ENCODE measurements at regions not wholly inside any gene's neighbourhood (a gene's known extent, or its start where the extent isn't known, plus 50 kb on each side); places are given as distances from the start of the nearest gene placed in this dataset.

DNA sequence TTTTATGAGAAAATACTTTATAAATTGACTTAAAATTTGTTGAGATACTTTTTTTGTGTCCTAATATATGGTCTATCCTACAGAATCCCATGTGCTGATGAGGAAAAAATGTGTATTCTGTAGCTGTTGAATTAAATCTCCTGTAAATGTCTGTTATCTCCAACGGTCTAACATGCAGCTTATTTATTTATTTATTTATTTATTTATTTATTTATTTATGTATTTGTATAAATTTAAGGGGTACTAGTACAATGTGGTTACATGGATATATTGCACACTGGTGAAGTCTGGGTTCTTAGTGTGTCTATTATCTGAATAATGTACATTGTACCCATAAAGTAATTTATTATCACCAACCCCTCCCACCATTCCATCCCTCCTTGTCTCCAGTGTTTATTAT is 315.5 kb downstream of the TENT5A start:
- Histone ChIP-seq H3K4me1 (ENCODE audit: insufficient read depth, low read length) (no peaks in the 10 kb centered on the region), H3K27ac (ENCODE audit: low read depth, low read length) (no peak overlapping the region), H3K4me3 (ENCODE audit: low read length) (no peak overlapping the region), H3K27me3 (ENCODE audit: insufficient read depth, low read length, poor library complexity, severe bottlenecking) (no peaks in the 10 kb centered on the region), H3K36me3 (ENCODE audit: insufficient read depth, low read length) (no peaks in the 10 kb centered on the region), H3K9me3 (ENCODE audit: low read length) (no peaks in the 10 kb centered on the region)
- no peaks in the 10 kb centered on the region for H3K4me1 Mint-ChIP-seq
- CTCF ChIA-PET: no interaction called here
- H3K36me3 Mint-ChIP-seq: no peaks in the 10 kb centered on the region
- POLR2A ChIA-PET: no interaction called here
- no peaks in the 10 kb centered on the region for H3K27me3 Mint-ChIP-seq
- no peak overlapping the region for H3K4me3 Mint-ChIP-seq
- DNase-seq: no peak
- no peak overlapping the region for H3K27ac Mint-ChIP-seq
- peaks cover 7 to 25% (median 11%) of the 10 kb centered on the region in 5 donors for H3K9me3 Mint-ChIP-seq

DNA sequence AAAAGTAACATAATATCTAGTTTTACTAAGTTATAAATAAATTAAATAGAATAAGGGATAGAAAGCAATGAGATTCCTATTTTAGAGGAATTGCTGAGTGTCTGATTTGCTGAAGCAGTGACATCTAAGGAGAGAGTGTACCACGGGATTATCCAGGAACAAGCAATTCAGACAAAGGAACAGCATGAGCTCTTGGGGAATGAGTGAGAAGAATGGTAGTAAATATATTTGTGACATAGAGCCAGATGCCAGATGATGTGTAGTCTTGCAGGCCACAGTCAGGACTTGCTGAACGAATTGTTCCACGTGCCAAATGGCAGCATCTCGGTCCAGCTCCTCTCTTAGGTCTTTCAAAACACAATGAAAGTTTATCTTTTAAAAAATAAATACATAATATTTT is 339.2 kb downstream of the TENT5A start:
- H3K27me3 Mint-ChIP-seq: no peaks in the 10 kb centered on the region
- POLR2A ChIA-PET: no interaction called here
- no peak overlapping the region for H3K27ac Mint-ChIP-seq
- H3K4me1 Mint-ChIP-seq: no peaks in the 10 kb centered on the region
- no peak overlapping the region for H3K4me3 Mint-ChIP-seq
- H3K27me3 ChIP-seq (ENCODE audit: insufficient read depth, low read length, poor library complexity, severe bottlenecking): no peaks in the 10 kb centered on the region
- no peak overlapping the region for H3K27ac ChIP-seq (ENCODE audit: low read depth, low read length)
- no peaks in the 10 kb centered on the region for H3K36me3 Mint-ChIP-seq
- no peaks in the 10 kb centered on the region for H3K4me1 ChIP-seq (ENCODE audit: insufficient read depth, low read length)
- DNase-seq: no peak
- CTCF ChIA-PET: no interaction called here
- no peaks in the 10 kb centered on the region for H3K36me3 ChIP-seq (ENCODE audit: insufficient read depth, low read length)
- H3K9me3 ChIP-seq (ENCODE audit: low read length): no peaks in the 10 kb centered on the region
- H3K9me3 Mint-ChIP-seq: peaks cover 0 to 12% (median 1%) of the 10 kb centered on the region in 5 donors
- no peak overlapping the region for H3K4me3 ChIP-seq (ENCODE audit: low read length)

- no peaks in the 10 kb centered on the region for H3K36me3 Mint-ChIP-seq
- H3K4me3 Mint-ChIP-seq: no peak overlapping the region
- Histone ChIP-seq H3K27ac (ENCODE audit: low read depth, low read length) (no peak overlapping the region), H3K4me3 (ENCODE audit: low read length) (no peak overlapping the region), H3K36me3 (ENCODE audit: insufficient read depth, low read length) (no peaks in the 10 kb centered on the region), H3K9me3 (ENCODE audit: low read length) (no peaks in the 10 kb centered on the region), H3K4me1 (ENCODE audit: insufficient read depth, low read length) (no peaks in the 10 kb centered on the region), H3K27me3 (ENCODE audit: insufficient read depth, low read length, poor library complexity, severe bottlenecking) (no peaks in the 10 kb centered on the region)
- peaks cover 2 to 10% (median 5%) of the 10 kb centered on the region in 5 donors for H3K9me3 Mint-ChIP-seq
- no peaks in the 10 kb centered on the region for H3K27me3 Mint-ChIP-seq
- no peak for DNase-seq
- no peaks in the 10 kb centered on the region for H3K4me1 Mint-ChIP-seq
- ChIA-PET CTCF (no interaction called here), POLR2A (no interaction called here)
- H3K27ac Mint-ChIP-seq: no peak overlapping the region
Observed at GRCh38 chr6:81401970-81402690, 350.4 kb downstream of the TENT5A start.

GRCh38 chr6:81396916-81397315 is 355.6 kb downstream of the TENT5A start:
- Mint-ChIP-seq H3K4me1 (no peaks in the 10 kb centered on the region), H3K27me3 (no peaks in the 10 kb centered on the region), H3K4me3 (no peak overlapping the region), H3K9me3 (peaks cover 4 to 13% (median 8%) of the 10 kb centered on the region in 5 donors), H3K27ac (no peak overlapping the region), H3K36me3 (no peaks in the 10 kb centered on the region)
- ChIA-PET CTCF (no interaction called here), POLR2A (no interaction called here)
- Histone ChIP-seq H3K4me1 (ENCODE audit: insufficient read depth, low read length) (no peaks in the 10 kb centered on the region), H3K36me3 (ENCODE audit: insufficient read depth, low read length) (no peaks in the 10 kb centered on the region), H3K4me3 (ENCODE audit: low read length) (no peak overlapping the region), H3K27ac (ENCODE audit: low read depth, low read length) (no peak overlapping the region), H3K27me3 (ENCODE audit: insufficient read depth, low read length, poor library complexity, severe bottlenecking) (no peaks in the 10 kb centered on the region), H3K9me3 (ENCODE audit: low read length) (no peaks in the 10 kb centered on the region)
- no peak for DNase-seq

DNA sequence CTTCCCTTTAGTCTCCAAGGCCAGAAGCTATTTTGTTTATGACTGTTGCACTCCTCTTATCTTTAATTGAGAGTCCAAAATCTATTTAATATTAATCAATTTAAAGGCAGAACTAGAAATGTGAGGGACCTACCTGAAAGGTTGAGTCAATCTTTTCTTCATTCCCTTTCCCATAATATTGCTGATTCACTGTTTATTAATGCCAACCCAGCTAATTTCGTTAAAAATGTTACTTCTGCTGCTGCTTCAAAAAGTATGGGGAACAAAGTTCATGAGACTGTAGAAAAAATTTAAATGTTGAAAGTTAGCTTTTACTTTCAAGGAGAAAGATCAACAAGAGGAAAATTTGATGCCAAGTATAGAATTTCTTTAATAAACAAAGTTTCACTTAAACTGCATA is 365.3 kb downstream of the TENT5A start:
- H3K27me3 Mint-ChIP-seq: no peaks in the 10 kb centered on the region
- no peaks in the 10 kb centered on the region for H3K27me3 ChIP-seq (ENCODE audit: insufficient read depth, low read length, poor library complexity, severe bottlenecking)
- H3K27ac Mint-ChIP-seq: no peak overlapping the region
- no peaks in the 10 kb centered on the region for H3K4me1 Mint-ChIP-seq
- no peaks in the 10 kb centered on the region for H3K4me1 ChIP-seq (ENCODE audit: insufficient read depth, low read length)
- H3K9me3 ChIP-seq (ENCODE audit: low read length): no peaks in the 10 kb centered on the region
- H3K9me3 Mint-ChIP-seq: peaks cover 2 to 28% (median 7%) of the 10 kb centered on the region in 5 donors
- no peak overlapping the region for H3K4me3 Mint-ChIP-seq
- no peak overlapping the region for H3K4me3 ChIP-seq (ENCODE audit: low read length)
- ChIA-PET POLR2A (no interaction called here), CTCF (no interaction called here)
- no peak for DNase-seq
- no peaks in the 10 kb centered on the region for H3K36me3 ChIP-seq (ENCODE audit: insufficient read depth, low read length)
- H3K27ac ChIP-seq (ENCODE audit: low read depth, low read length): no peak overlapping the region
- H3K36me3 Mint-ChIP-seq: no peaks in the 10 kb centered on the region

- Mint-ChIP-seq H3K36me3 (no peaks in the 10 kb centered on the region), H3K4me1 (no peaks in the 10 kb centered on the region), H3K9me3 (peaks cover 0 to 21% (median 5%) of the 10 kb centered on the region in 5 donors), H3K4me3 (no peak overlapping the region), H3K27me3 (no peaks in the 10 kb centered on the region), H3K27ac (no peak overlapping the region)
- no peaks in the 10 kb centered on the region for H3K4me1 ChIP-seq (ENCODE audit: insufficient read depth, low read length)
- no peaks in the 10 kb centered on the region for H3K36me3 ChIP-seq (ENCODE audit: insufficient read depth, low read length)
- ChIA-PET CTCF (no interaction called here), POLR2A (no interaction called here)
- H3K4me3 ChIP-seq (ENCODE audit: low read length): no peak overlapping the region
- H3K27ac ChIP-seq (ENCODE audit: low read depth, low read length): no peak overlapping the region
- H3K9me3 ChIP-seq (ENCODE audit: low read length): no peaks in the 10 kb centered on the region
- no peak for DNase-seq
- H3K27me3 ChIP-seq (ENCODE audit: insufficient read depth, low read length, poor library complexity, severe bottlenecking): no peaks in the 10 kb centered on the region
Observed at GRCh38 chr6:81384921-81385320, 367.6 kb downstream of the TENT5A start.

- no peaks in the 10 kb centered on the region for H3K4me1 ChIP-seq (ENCODE audit: insufficient read depth, low read length)
- H3K4me3 ChIP-seq (ENCODE audit: low read length): no peak overlapping the region
- Mint-ChIP-seq H3K4me3 (no peak overlapping the region), H3K27ac (no peak overlapping the region), H3K27me3 (no peaks in the 10 kb centered on the region), H3K4me1 (no peaks in the 10 kb centered on the region), H3K9me3 (peaks cover 0 to 16% (median 2%) of the 10 kb centered on the region in 5 donors), H3K36me3 (no peaks in the 10 kb centered on the region)
- no peaks in the 10 kb centered on the region for H3K9me3 ChIP-seq (ENCODE audit: low read length)
- DNase-seq: no peak
- H3K27me3 ChIP-seq (ENCODE audit: insufficient read depth, low read length, poor library complexity, severe bottlenecking): no peaks in the 10 kb centered on the region
- H3K27ac ChIP-seq (ENCODE audit: low read depth, low read length): no peak overlapping the region
- POLR2A ChIA-PET: no interaction called here
- no peaks in the 10 kb centered on the region for H3K36me3 ChIP-seq (ENCODE audit: insufficient read depth, low read length)
- CTCF ChIA-PET: no interaction called here
Observed at GRCh38 chr6:81383472-81383871, 369.0 kb downstream of the TENT5A start.

DNA sequence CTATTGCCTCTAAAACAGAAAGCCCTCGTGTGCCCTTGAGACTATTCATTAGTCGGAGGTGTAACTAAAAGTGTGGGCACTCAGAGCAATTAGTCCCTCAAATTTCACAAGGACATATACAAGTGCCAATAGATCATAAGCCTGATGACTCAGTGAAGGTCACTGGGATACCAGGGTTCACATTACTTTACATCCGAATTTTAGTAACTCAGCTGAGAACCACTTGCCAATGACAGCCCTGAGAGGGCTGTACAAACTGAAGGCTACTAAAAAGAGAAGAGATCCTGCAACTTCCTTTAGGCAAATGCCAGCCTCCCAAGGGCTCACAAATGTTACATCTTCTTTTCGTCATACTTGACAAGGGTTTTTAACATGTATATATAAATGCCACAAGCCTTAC is 369.6 kb downstream of the TENT5A start:
- no peak overlapping the region for H3K27ac ChIP-seq (ENCODE audit: low read depth, low read length)
- Mint-ChIP-seq H3K4me1 (no peaks in the 10 kb centered on the region), H3K36me3 (no peaks in the 10 kb centered on the region), H3K4me3 (no peak overlapping the region), H3K27ac (no peak overlapping the region), H3K9me3 (peaks cover 0 to 14% (median 2%) of the 10 kb centered on the region in 5 donors), H3K27me3 (no peaks in the 10 kb centered on the region)
- no peaks in the 10 kb centered on the region for H3K27me3 ChIP-seq (ENCODE audit: insufficient read depth, low read length, poor library complexity, severe bottlenecking)
- no peak for DNase-seq
- no peaks in the 10 kb centered on the region for H3K9me3 ChIP-seq (ENCODE audit: low read length)
- no peak overlapping the region for H3K4me3 ChIP-seq (ENCODE audit: low read length)
- POLR2A ChIA-PET: no interaction called here
- CTCF ChIA-PET: no interaction called here
- H3K4me1 ChIP-seq (ENCODE audit: insufficient read depth, low read length): no peaks in the 10 kb centered on the region
- H3K36me3 ChIP-seq (ENCODE audit: insufficient read depth, low read length): no peaks in the 10 kb centered on the region

Data from CD8-positive, alpha-beta memory T cell (primary cell).